Testis (tissue), 2 donors: ENCODE measurements at regions not wholly inside any gene's neighbourhood (a gene's known extent, or its start where the extent isn't known, plus 50 kb on each side); places are given as distances from the start of the nearest gene placed in this dataset.

Experiments used
- DNase-seq: peaks from one replicate; pipeline ENCODE4 v3.0.0-alpha.2; 2019
- H3K27ac ChIP-seq, 2 donors: fragments of 200-600 bp; sonication (generic); one replicate each; pipeline ENCODE4 v1.5.1; 2019
- H3K27me3 ChIP-seq: fragments of 200-600 bp; sonication (generic); one replicate; pipeline ENCODE4 v1.5.1; 2019
- H3K36me3 ChIP-seq: fragments of 200-600 bp; sonication (generic); one replicate; pipeline ENCODE4 v1.5.1; 2017; ENCODE audit warnings: low read depth; ENCODE audit errors: missing control alignments
- H3K4me1 ChIP-seq: fragments of 200-600 bp; sonication (generic); one replicate; pipeline ENCODE4 v1.5.1; 2019
- H3K4me3 ChIP-seq, 2 donors: fragments of 200-600 bp; sonication (generic); one replicate each; pipeline ENCODE4 v1.5.1; 2017 to 2019
- H3K9me3 ChIP-seq: fragments of 200-600 bp; sonication (generic); one replicate; pipeline ENCODE4 v1.5.1; 2017
- POLR2A ChIP-seq: fragments of 450-650 bp; IDR thresholded peaks from one replicate; pipeline ENCODE4 v1.6.1; 2017; ENCODE audit warnings: antibody characterized with exemption, mild to moderate bottlenecking, moderate library complexity
- WGBS, 2 donors: methylation state at CpG; one replicate each; pipeline ENCODE4 v1.1.5; 2018; 5-methylcytosine and 5-hydroxymethylcytosine counted together
- intact Hi-C: fragments of 100-400 bp; cut with DNase I; formaldehyde crosslinking; loops from one replicate; pipeline ENCODE4 v1.15.1; 2023; ENCODE audit warnings: low total_unique reads
- small RNA-seq, 2 donors: library from RNA; depleted of rRNA; stranded (forward); fragments of <200 nt; gene quantifications; one replicate each; pipeline ENCODE3, GENCODE V24; 2016
- TF ChIP-seq, protein P1 (sequence below), 3 experiments: fragments of 450-650 bp in 2 of 3; fragments of 200-600 bp in 1 of 3; sonication (generic) in 1 of 3; IDR thresholded peaks; one replicate each; pipeline ENCODE4 v1.5.1; 2016 to 2019; ENCODE audit warnings: antibody characterized with exemption in 3 of 3, mild to moderate bottlenecking in 2 of 3, moderate library complexity in 1 of 3

DNA sequence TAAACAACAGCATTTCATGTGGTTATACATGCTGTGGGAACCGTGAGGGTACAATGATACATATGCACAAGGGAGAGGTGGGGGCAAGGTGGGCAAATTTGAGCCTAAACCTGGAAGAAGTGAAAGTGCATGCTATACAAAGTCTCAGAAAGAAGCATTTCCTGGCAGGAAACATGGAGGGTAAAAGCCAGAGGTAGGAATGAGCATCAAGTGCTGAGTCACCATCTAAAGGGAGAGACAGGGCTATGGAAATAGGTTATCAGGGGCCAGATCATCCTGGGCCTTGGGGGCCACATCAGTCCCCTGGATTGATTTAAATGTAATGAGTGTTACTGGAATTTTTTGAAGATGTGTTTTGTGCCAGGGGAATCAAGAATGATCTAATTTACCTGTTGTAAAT is 60.1 kb upstream of the DAB1 start:
- intact Hi-C loops, result no loop called here
- no peaks in the 10 kb centered on the region for H3K4me1 ChIP-seq
- 92% methylated on average over 1 of the region's 1 CpG for WGBS, 2 donors
- TF ChIP-seq, protein P1, sequence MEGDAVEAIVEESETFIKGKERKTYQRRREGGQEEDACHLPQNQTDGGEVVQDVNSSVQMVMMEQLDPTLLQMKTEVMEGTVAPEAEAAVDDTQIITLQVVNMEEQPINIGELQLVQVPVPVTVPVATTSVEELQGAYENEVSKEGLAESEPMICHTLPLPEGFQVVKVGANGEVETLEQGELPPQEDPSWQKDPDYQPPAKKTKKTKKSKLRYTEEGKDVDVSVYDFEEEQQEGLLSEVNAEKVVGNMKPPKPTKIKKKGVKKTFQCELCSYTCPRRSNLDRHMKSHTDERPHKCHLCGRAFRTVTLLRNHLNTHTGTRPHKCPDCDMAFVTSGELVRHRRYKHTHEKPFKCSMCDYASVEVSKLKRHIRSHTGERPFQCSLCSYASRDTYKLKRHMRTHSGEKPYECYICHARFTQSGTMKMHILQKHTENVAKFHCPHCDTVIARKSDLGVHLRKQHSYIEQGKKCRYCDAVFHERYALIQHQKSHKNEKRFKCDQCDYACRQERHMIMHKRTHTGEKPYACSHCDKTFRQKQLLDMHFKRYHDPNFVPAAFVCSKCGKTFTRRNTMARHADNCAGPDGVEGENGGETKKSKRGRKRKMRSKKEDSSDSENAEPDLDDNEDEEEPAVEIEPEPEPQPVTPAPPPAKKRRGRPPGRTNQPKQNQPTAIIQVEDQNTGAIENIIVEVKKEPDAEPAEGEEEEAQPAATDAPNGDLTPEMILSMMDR (IDR thresholded peaks at IDR 0.05), result no peak
- no peak for TF ChIP-seq POLR2A
- H3K27me3 ChIP-seq, result no peaks in the 10 kb centered on the region
- no peak for DNase-seq
- no peaks in the 10 kb centered on the region for H3K36me3 ChIP-seq
- H3K4me3 ChIP-seq, result no peak overlapping the region
- no peaks in the 10 kb centered on the region for H3K9me3 ChIP-seq
- H3K27ac ChIP-seq, result no peak overlapping the region

DNA sequence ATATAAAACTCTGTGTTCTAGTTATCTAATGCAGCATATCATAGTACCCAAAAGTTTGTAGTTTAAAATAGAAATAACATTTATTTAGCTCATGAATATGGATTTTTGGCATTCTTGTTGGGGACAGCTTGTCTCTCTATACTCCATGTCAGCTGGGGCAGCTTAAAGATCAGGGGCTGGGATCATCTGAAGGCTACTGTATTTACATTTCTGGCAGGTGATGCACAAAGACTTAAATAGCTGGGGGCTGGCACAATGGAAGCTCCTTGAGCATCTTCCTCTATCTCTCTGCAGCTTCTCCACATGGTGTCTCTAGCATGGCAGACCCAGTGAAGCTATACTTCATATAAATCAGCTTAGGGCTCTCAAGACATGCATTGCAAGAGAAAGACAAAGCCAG is 55.6 kb upstream of the DAB1 start:
- no peak for TF ChIP-seq POLR2A
- TF ChIP-seq, protein P1 (IDR thresholded peaks at IDR 0.05), result no peak
- intact Hi-C loops, result no loop called here
- no peak overlapping the region for H3K27ac ChIP-seq
- no peaks in the 10 kb centered on the region for H3K4me1 ChIP-seq
- H3K4me3 ChIP-seq, result no peak overlapping the region
- no peaks in the 10 kb centered on the region for H3K36me3 ChIP-seq
- H3K9me3 ChIP-seq, result no peaks in the 10 kb centered on the region
- DNase-seq, result no peak
- no peaks in the 10 kb centered on the region for H3K27me3 ChIP-seq

DNA sequence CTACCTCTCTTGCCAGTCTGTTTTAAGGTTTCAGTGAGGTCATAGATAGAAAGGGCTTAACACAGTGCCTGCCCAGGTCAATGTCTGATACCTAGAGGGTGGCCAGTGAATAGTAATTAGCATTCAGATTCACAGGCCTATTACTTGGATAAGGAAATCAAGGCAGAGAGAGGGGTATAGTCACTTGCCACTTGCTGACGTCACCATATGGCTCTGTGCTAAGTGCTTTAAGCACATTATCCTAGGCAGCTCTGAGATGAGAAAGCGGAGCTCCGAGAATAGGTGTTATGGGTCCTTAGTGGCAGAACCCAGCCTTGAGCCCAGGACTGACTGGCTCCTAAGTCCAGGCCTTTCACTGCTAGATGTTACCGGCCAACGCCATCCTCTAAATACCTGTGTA is 51.5 kb upstream of the DAB1 start:
- Histone ChIP-seq H3K27me3 (no peaks in the 10 kb centered on the region), H3K27ac (no peak overlapping the region), H3K4me3 (no peak overlapping the region), H3K9me3 (no peaks in the 10 kb centered on the region), H3K36me3 (no peaks in the 10 kb centered on the region), H3K4me1 (no peaks in the 10 kb centered on the region)
- TF ChIP-seq POLR2A, result no peak
- 95 to 98% methylated on average over 4 to 5 of the region's 5 CpGs for WGBS, 2 donors
- no peak for DNase-seq
- intact Hi-C loops, result no loop called here

DNA sequence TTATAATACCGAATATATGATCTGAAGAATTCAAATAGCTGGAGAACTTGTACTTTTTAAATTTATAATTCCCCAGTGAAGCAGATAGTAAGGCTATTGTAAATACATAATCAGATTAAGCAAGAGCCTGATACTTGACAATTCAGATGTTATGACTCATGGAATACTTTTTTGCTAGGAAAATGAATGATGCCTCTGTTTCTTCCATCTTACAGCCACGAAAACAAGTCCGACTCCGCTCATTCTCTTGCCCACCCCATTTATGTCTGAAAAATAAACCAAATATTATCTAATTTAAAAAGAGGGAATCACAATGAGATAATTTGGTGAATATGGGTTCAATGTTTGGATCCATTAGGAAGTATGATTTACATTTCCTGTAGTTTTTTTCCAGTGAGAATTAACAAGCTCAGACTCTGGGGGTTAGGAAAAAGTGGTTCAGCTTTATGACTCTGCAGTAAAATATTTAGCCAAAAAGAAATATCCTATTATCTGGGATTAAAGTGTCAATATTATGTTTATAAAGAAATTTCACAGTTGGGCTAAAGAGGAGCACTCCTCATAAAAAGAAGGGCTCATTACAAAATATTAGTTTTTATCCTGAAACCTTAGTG is 50.4 kb upstream of the DAB1 start:
- Histone ChIP-seq H3K4me1 (peaks cover 5% of the 10 kb centered on the region), H3K9me3 (no peaks in the 10 kb centered on the region), H3K36me3 (no peaks in the 10 kb centered on the region), H3K27me3 (no peaks in the 10 kb centered on the region), H3K27ac (no peak overlapping the region), H3K4me3 (no peak overlapping the region)
- DNase-seq, result no peak
- WGBS, 2 donors, result 83 to 85% methylated on average over 4 of the region's 4 CpGs
- intact Hi-C loops, result no loop called here
- TF ChIP-seq, protein P1 (IDR thresholded peaks at IDR 0.05), result no peak
- no peak for TF ChIP-seq POLR2A

Small RNAs in the stretch of these regions (small RNA-seq; reads per million reads assigned to genes)
- 0 reads per million in 2 donors for gene AL445193.1
